PC-9 (cell line): ENCODE measurements at regions not wholly inside any gene's neighbourhood (a gene's known extent, or its start where the extent isn't known, plus 50 kb on each side); places are given as distances from the start of the nearest gene placed in this dataset.

Experiments
- EZH2 ChIP-seq: fragments of 200-600 bp; sonication (generic); IDR thresholded peaks from 2 replicates; pipeline ENCODE4 v1.8.0; 2017; ENCODE audit warnings: antibody characterized with exemption, low read depth
- TF ChIP-seq, protein P1 (sequence below): fragments of 200-600 bp; sonication (generic); conservative IDR thresholded peaks from 2 replicates; pipeline ENCODE4 v1.6.1; 2017; ENCODE audit warnings: mixed run types, antibody characterized with exemption, mild to moderate bottlenecking, moderate library complexity

- TF ChIP-seq, protein P1, sequence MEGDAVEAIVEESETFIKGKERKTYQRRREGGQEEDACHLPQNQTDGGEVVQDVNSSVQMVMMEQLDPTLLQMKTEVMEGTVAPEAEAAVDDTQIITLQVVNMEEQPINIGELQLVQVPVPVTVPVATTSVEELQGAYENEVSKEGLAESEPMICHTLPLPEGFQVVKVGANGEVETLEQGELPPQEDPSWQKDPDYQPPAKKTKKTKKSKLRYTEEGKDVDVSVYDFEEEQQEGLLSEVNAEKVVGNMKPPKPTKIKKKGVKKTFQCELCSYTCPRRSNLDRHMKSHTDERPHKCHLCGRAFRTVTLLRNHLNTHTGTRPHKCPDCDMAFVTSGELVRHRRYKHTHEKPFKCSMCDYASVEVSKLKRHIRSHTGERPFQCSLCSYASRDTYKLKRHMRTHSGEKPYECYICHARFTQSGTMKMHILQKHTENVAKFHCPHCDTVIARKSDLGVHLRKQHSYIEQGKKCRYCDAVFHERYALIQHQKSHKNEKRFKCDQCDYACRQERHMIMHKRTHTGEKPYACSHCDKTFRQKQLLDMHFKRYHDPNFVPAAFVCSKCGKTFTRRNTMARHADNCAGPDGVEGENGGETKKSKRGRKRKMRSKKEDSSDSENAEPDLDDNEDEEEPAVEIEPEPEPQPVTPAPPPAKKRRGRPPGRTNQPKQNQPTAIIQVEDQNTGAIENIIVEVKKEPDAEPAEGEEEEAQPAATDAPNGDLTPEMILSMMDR = no peak
- no peak for TF ChIP-seq EZH2
These were observed 359.4 kb upstream of the FSTL5 start for GRCh38 chr4:162523171-162523570.
